ENCODE measurements at regions not wholly inside any gene's neighbourhood (a gene's known extent, or its start where the extent isn't known, plus 50 kb on each side); places are given as distances from the start of the nearest gene placed in this dataset.
A peak's percentile ranks its signal among the peaks of the same experiment; 100 is the strongest.

- Histone ChIP-seq H3K79me2 (ENCODE audit: insufficient read depth, low read length) (no peaks in the 10 kb centered on the region), H3K4me1 (ENCODE audit: insufficient read depth, low read length) (no peaks in the 10 kb centered on the region), H3K36me3 (ENCODE audit: insufficient read depth, low read length) (no peaks in the 10 kb centered on the region), H3K9me3 (ENCODE audit: low read depth, low read length) (no peaks in the 10 kb centered on the region), H3K27me3 (ENCODE audit: insufficient read depth, low read length) (peaks cover 5% of the 10 kb centered on the region), H3K27ac (ENCODE audit: low read depth, low read length) (no peak overlapping the region), H3K4me3 (ENCODE audit: insufficient read depth, low read length) (no peak overlapping the region), H4K20me1 (ENCODE audit: insufficient read depth, low read length) (no peaks in the 10 kb centered on the region), H3K4me2 (ENCODE audit: insufficient read depth, low read length) (no peak overlapping the region), H2AFZ (ENCODE audit: low read length) (no peak overlapping the region)
- DNase-seq (ENCODE audit: insufficient read length, low spot score, missing footprints), result no peak
- no peak for TF ChIP-seq CTCF (IDR thresholded peaks at IDR 0.05; ENCODE audit: extremely low read depth, low read depth, low read length)
These were observed 56.8 kb upstream of the CCDC85A start for GRCh38 chr2:56127010-56127409.

DNA sequence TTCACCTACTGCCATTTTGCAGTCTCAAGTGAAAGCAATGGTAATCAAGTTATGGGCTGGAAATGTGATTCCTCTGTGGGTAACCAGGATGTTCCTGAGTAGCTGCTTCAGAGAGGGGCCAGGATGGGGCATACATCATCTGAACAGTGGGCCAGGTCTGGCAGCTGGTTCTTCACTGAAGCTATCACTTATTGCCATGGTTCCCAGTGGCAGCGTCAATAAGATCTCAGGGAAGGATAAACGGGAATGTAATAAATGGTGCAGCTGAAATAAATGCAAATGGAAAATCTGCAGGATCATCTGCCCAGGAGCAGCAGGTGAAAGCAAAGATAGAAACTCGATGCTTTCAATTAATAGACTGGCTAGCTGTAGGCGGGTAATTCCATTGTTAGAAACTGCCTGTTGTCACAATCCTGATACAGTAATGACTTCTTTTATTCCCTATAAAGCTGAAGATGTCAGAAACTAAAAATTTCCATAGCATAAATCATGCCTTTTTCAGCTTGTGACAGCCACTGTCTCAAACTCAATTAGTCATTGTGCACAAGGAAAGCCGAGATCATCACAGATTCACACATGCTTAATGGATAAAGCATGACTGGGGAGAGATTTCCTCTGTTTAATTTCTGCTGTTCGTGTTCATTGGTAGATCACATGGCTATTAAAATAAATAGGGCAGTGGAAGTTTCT lies 56.2 kb upstream of the CCDC85A start:
- no peak overlapping the region for H3K4me2 ChIP-seq (ENCODE audit: insufficient read depth, low read length)
- no peak overlapping the region for H2AFZ ChIP-seq (ENCODE audit: low read length)
- no peak for TF ChIP-seq CTCF (IDR thresholded peaks at IDR 0.05; ENCODE audit: extremely low read depth, low read depth, low read length)
- no peaks in the 10 kb centered on the region for H4K20me1 ChIP-seq (ENCODE audit: insufficient read depth, low read length)
- H3K27ac ChIP-seq (ENCODE audit: low read depth, low read length), result no peak overlapping the region
- no peak overlapping the region for H3K4me3 ChIP-seq (ENCODE audit: insufficient read depth, low read length)
- no peaks in the 10 kb centered on the region for H3K4me1 ChIP-seq (ENCODE audit: insufficient read depth, low read length)
- DNase-seq (ENCODE audit: insufficient read length, low spot score, missing footprints), result no peak
- no peaks in the 10 kb centered on the region for H3K36me3 ChIP-seq (ENCODE audit: insufficient read depth, low read length)
- H3K9me3 ChIP-seq (ENCODE audit: low read depth, low read length), result no peaks in the 10 kb centered on the region
- H3K27me3 ChIP-seq (ENCODE audit: insufficient read depth, low read length), result peaks cover 5% of the 10 kb centered on the region
- H3K79me2 ChIP-seq (ENCODE audit: insufficient read depth, low read length), result no peaks in the 10 kb centered on the region

DNA sequence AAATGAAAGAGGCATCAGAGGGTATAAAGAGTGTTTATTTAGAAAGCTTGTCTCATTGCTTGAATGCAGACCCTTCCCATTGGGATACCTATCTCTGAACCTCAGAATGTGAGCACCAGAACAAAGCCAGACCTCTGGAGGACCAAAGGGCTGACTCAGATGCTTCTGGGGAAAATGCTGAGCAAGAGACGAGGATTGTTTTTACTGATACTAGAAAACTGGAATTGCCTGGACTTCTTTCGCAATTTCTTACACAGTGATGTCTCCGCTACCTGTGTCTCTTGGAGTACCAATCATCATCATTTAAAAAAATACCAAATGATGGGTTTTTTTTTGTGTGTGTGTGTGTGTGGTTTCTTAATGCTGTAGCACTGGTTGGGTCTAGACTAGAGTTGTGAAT lies 55.6 kb upstream of the CCDC85A start:
- Histone ChIP-seq H3K27me3 (ENCODE audit: insufficient read depth, low read length) (peaks cover 5% of the 10 kb centered on the region), H2AFZ (ENCODE audit: low read length) (no peak overlapping the region), H3K79me2 (ENCODE audit: insufficient read depth, low read length) (no peaks in the 10 kb centered on the region), H4K20me1 (ENCODE audit: insufficient read depth, low read length) (no peaks in the 10 kb centered on the region), H3K4me1 (ENCODE audit: insufficient read depth, low read length) (no peaks in the 10 kb centered on the region), H3K9me3 (ENCODE audit: low read depth, low read length) (no peaks in the 10 kb centered on the region), H3K4me2 (ENCODE audit: insufficient read depth, low read length) (no peak overlapping the region), H3K36me3 (ENCODE audit: insufficient read depth, low read length) (no peaks in the 10 kb centered on the region), H3K4me3 (ENCODE audit: insufficient read depth, low read length) (no peak overlapping the region), H3K27ac (ENCODE audit: low read depth, low read length) (no peak overlapping the region)
- peak; percentile 54 for DNase-seq (ENCODE audit: insufficient read length, low spot score, missing footprints)
- TF ChIP-seq CTCF (IDR thresholded peaks at IDR 0.05; ENCODE audit: extremely low read depth, low read depth, low read length), result no peak

DNA sequence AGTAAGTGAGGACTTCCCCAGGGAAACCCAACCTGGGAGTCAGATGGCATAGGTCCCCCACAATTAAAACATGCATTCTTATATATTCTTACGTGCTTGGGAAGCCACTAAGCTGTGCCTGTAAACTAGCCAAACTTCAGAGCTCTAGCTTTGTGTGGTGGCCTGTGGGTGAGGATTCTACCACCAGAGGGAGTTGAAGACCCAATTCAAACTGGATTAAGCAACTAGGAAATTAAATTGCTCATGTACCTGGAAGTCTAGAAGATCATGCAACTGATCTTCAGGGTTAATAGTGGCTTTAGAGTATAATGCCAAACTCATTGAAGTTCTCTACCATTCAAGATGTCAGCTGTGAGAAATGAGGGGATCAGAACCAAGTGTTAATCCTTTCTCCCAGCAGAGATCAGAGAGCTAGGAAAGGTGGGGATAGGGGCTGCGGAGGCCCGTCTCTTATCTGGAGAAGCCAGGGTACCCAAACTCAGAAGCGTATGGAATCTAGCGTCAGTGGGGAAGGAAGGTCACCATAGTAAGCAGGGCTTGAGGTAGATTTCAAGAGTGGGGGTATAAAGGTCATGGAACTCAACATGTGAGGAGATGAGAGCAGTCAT lies 53.2 kb upstream of the CCDC85A start:
- peak; percentile 42 for DNase-seq (ENCODE audit: insufficient read length, low spot score, missing footprints)
- Histone ChIP-seq H3K4me3 (ENCODE audit: insufficient read depth, low read length) (no peak overlapping the region), H3K36me3 (ENCODE audit: insufficient read depth, low read length) (no peaks in the 10 kb centered on the region), H4K20me1 (ENCODE audit: insufficient read depth, low read length) (no peaks in the 10 kb centered on the region), H3K27ac (ENCODE audit: low read depth, low read length) (no peak overlapping the region), H3K4me1 (ENCODE audit: insufficient read depth, low read length) (no peaks in the 10 kb centered on the region), H2AFZ (ENCODE audit: low read length) (no peak overlapping the region), H3K4me2 (ENCODE audit: insufficient read depth, low read length) (no peak overlapping the region), H3K79me2 (ENCODE audit: insufficient read depth, low read length) (no peaks in the 10 kb centered on the region), H3K9me3 (ENCODE audit: low read depth, low read length) (no peaks in the 10 kb centered on the region), H3K27me3 (ENCODE audit: insufficient read depth, low read length) (peaks cover 5% of the 10 kb centered on the region)
- peak; percentile 84 for TF ChIP-seq CTCF (IDR thresholded peaks at IDR 0.05; ENCODE audit: extremely low read depth, low read depth, low read length)

All from osteoblast (primary cell).